Stimulated activated CD8-positive, alpha-beta memory T cell treated with anti-CD3 and anti-CD28 coated beads, Interleukin-15, amount 100 ng/mL, for 1 hour (primary cell): ENCODE measurements at regions not wholly inside any gene's neighbourhood (a gene's known extent, or its start where the extent isn't known, plus 50 kb on each side); places are given as distances from the start of the nearest gene placed in this dataset.

ENCODE experiments used
- DNase-seq: peaks from one replicate; pipeline ENCODE4 v3.0.0-alpha.2; 2020; ENCODE audit warnings: low read depth

DNA sequence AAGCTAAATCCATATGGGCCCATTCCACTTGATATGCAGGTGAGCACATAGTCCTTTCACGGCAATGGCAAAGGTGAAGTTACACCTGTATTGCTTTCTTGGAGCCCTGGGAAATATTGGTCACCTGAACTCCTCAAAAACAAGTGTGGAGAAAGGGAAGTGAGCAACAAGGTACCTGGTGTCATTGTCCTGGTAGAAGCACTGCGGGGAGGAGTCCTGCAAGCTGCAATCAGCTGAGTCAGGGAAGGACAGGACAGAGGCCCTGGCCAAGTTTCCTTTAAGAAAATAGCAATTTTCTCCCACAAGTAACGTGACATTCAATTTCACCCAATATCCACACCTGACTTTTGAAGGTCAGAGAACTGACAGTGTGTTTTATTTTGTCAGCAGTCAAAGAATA is 389.1 kb downstream of the IRS2 start:
- no peak for DNase-seq

DNA sequence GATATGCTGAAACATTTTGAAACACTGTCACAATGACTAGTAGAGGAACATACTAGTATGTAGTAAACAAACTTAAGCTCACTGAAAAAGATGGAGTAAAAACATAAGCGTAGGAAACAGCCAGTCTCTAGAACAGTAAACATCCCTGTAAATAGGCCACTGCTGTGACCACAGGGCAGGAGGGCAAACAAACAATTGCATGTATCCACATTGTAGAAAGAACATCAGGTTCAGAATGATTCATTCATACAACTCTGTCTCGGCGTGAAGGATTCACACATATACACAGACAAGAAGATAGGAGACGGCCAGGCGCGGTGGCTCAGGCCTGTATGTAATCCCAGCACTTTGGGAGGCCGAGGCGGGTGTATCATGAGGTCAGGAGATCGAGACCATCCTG is 390.1 kb downstream of the IRS2 start:
- DNase-seq, result no peak

DNA sequence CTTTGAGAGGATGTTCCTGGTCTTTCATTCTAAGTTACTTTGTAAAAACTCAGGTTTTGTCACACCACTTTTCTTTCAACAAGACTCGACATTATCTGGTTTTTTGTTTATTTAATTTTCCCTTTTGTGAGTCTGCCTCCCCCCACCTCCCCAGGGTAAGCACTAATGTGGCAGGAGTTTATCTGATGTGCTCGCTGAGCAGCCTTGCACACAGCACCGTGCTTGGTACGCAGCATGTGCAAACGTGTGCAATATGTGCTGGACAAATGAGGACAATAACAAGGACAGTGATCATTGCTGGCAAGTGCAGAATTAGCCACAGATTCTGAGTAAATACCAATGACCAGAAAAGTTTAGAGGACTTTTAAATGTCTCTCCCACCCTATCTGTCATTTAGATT is 391.4 kb downstream of the IRS2 start:
- DNase-seq, result no peak

DNA sequence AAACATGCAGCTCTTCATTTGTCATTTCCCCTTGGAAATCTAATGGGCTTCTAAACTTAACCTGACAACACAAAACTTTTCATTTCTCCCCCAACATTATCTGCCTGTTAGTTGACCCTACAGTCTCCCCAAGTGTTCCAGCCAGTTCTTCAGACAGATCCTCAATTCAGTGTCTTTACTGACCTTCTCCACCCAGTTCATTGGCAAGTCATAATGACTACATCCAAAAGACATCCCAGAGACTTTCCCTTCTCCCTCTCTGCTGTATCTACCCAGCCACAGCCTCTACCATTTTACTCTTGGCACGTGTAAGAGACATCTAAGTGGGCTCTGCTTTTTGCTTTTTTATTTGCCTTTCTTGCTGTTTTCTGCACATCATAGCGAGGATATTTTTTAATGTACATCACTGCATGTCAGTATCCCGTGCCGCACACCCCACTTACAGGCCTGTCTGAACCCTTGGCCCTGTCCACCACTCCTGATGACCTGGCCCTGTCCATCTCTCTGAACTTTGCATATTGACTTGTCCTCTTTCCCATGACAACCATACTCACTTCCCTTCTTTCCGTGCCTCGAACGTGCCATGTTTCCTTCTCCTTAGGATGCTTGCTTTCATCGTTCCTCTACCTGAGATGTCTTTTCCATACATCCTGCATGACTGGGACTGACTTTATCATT is 391.9 kb downstream of the IRS2 start:
- DNase-seq, result no peak

DNA sequence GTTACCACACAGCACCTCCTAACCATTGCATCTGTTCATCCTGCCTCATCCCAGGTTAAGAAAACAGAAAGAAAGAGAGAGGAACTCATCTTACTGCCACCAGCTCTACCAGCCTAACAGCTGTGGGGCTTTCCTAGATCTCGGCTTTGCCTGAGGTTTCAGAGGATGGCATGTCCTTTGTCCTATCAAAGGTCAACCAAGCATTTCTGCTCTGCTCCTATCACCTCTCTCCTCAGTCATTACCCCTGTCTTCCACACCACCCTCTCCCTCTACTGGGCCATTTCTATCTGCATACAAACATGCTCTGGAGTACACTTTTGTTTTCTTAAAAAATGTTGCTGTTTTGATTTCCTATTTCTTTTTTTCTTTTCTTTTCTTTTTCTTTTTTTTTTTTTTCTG is 393.3 kb downstream of the IRS2 start:
- DNase-seq, result no peak

DNA sequence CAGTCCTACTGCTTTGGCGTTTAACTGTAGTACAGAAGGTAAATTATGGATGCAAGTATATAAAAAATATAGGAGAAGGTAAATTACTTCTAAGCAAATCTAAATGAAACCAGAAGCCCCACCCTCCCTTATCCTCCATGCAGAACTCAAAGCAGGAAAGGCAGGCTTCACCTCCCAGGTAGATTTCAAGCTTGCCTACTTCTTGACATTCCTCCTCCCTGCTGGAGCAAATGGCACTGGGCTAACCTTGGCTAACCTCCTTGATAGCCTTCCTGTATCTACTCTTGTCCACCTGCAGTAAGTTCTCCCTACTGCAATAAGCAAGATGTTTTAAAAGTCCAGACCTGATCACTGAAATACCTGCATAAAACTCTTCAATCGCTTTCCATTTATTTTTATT is 396.0 kb downstream of the IRS2 start:
- no peak for DNase-seq

GRCh38 chr13:109389892-109390345 is 396.5 kb downstream of the IRS2 start:
- no peak for DNase-seq

DNA sequence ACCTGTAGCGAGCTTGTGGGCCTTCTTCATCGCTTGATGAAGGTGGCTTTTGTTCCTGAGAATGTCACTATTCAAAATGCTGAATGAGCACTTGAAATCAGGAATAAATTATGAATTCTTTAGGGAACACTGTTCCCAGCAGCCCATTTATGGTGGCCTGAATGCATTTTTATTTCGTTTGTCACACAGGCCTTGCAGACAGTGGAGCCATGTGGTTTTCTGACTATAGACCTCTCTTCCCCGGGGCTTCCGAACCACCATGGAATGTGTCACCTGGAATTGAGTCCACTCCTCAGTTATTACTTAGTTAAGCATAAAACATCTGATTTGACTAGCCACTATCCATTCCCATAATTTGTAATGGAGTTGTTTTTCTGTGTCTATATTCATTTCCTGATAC is 396.9 kb downstream of the IRS2 start:
- no peak for DNase-seq

- DNase-seq, result no peak
Measured at GRCh38 chr13:109387471-109387870, 398.9 kb downstream of the IRS2 start.

DNA sequence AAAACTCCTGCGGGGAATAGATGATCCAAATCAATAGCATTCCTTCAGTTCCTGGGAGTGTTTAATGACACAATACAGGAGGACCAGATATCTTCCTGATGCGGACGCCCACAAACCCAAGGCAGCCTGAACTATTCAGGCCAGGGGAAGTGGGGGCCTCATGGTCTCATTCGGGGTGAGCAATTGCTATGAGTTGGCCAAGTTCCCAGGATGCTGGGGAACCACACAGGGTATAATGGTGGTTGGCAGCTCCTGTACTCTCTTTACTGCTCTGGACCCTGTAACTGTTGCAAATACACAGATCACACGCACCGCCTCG is 401.2 kb downstream of the IRS2 start:
- no peak for DNase-seq

DNA sequence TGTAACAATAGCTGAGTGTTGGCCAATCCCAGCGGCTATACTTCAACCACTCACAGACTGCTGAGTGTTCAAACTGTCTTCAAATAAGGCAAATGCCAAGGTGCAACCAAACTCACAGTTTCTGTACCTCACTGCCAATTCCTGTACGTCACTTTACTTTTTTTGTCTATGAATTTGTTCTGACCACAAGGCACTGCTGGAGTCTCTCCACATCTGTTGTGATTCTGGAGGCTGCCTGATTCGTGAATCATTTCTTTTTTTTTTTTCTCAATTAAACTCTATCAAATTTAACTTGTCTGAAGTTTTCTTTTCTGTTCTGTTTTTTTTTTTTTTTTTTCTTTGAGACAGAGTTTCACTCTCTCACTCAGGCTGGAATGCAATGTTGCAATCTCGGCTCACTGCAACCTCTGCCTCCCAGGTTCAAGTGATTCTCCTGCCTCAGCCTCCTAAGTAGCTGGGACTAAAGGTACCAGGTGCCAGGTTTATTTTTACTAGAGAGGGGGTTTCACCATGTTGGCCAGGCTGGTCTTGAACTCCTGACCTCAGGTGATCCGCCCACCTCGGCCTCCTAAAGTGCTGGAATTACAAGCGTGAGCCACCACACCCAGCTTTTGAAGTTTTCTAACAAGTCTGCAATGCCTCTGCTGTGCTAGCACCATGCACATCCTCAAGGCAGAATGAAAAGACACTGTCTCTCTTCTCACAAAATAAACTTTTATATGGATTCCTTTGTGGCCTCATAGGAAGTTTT is 401.7 kb downstream of the IRS2 start:
- no peak for DNase-seq

DNA sequence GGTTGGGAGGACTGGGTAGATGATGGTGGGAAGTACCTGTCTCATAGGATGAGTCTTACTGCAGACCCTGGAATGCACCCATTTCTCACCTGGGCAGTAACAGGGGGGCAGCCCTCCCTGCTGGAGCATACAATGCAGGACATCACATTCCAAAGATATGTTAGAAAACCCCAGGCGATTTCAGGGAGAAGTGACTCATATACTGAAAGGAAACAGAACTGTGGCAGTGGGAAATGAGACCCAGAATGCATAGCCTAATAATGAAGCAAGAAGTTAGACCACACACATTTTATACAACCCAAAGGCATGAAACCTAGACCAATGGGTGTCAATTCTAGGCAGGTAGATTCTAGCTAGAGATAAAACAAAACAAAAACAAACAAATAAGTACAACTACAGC is 402.7 kb downstream of the IRS2 start:
- DNase-seq, result no peak

DNA sequence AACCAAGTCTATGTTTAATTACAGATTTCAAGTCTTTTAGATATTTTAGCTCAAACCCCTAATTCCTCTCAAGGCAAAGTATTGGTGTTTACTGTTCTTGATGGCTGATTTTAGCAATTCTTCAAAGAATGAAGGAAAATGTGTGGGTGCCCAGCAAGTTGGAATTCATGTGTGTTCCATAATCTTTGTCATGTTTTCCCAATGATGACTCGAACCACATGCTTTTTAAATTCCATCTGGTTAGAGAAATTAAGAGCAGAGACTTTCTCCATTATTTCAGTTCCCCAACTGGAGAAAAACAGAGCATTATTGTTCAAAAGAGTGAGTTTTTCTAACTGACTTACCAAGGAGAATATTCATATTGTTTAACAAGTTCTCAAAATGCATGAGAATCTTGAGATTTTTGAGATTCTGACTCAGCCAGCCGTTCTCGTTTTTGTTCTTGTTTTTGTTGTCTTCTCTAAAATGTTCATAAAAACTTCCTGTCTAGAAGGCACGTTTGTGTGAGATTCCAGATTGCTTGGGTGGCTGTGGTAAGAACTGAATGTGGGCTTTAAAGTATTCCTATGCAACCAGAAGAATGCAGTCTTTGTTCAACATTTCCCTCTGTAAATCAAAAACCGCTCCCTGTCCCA is 404.7 kb downstream of the IRS2 start:
- no peak for DNase-seq

DNA sequence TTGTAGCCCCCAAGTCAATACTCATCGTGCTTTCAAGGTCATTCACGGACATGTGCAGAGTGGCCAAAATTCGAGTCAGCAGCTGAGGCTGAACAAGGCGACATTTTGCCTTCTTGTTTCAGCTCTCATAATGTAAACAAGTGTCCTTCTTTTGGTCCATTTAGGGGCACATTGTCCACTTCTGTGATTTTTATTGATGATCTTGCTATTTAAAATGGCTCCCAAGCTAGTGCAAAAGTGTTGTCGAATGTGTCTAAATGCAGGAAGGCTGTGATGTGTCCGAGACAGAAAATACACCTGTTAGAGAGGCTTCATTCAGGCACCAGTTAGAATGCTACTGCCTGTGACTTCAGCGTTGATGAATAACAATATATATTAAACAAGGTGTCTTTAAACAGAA is 405.9 kb downstream of the IRS2 start:
- no peak for DNase-seq

GRCh38 chr13:109379930-109380329 is 406.5 kb downstream of the IRS2 start:
- no peak for DNase-seq

DNA sequence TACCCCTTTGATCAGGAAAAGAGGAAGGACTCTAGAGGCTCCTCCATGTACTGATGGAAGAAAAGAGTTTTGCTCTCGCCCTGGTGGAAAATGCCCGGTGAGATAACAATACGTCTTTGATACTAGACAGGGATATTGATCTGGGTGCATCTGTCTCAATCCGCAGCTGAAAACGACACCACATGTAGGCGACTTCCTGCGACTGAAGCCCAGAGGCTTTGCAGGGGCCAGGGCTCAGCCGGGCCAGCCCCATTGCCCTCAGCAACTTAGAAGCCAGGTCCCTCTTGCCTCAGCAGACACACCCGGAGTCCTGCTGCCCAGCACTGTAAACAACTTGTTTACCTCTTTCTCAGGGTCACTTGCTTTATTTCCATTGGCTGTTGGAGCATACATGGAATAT is 409.4 kb downstream of the IRS2 start:
- no peak for DNase-seq

- DNase-seq, result no peak
Measured at GRCh38 chr13:109374609-109375200, 411.7 kb downstream of the IRS2 start.

GRCh38 chr13:109372666-109373065 is 413.7 kb downstream of the IRS2 start:
- DNase-seq, result no peak

DNA sequence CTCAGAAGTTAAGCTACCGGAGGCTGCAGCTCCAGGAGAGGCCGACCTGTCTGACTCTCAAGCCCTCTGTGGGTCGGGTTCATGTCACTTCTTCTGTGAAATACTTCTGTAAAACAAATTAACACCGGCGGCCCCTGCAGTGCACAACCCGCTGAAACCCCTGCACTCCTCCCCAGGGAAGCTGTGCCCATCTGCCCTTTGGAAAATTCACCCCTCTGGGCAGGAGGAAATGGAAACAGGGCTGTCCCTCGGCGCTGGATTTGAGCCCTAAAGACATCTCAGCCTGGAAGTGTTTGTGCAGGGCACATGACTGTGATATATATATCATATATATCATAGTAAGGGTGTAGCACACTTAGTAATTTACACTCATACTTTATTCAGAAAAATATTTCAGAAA is 415.3 kb downstream of the IRS2 start:
- no peak for DNase-seq

- DNase-seq, result no peak
Measured at GRCh38 chr13:109370496-109370895, 415.9 kb downstream of the IRS2 start.

DNA sequence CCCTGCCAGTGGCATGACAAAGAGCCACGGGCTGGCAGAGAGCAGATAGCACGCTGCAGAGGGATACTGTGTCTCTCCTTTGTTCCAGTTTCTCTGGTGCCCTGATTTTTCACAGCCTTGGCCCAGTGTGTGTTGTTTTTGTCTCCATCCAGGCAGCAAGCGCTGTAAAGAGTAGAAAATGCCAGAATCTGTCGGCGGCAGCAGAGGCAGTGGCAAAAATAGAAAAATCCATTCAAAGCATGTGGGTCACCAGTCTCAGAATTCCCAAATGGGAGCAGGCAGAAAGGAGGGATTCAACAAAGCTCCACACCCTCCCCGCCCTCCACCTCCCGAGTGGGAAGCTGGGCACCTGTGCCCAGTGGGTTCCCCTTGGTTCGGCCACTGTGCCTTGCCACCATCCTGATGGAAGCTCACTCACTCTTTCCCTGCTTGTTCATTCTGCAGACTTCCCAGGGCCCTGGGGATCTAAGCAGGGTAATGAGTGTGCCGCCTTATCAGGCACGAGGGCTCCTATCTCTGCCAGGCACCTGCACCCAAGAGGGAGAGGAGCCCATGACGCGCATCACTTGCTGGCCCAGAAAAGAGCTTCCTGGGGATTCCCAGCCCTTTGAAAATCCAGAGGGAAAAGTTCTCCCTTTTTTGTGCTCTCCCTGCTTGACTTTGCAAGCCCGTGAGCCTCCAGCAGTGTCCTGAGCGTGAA is 416.9 kb downstream of the IRS2 start:
- DNase-seq, result no peak

- DNase-seq, result no peak
Measured at GRCh38 chr13:109368230-109368629, 418.2 kb downstream of the IRS2 start.

DNA sequence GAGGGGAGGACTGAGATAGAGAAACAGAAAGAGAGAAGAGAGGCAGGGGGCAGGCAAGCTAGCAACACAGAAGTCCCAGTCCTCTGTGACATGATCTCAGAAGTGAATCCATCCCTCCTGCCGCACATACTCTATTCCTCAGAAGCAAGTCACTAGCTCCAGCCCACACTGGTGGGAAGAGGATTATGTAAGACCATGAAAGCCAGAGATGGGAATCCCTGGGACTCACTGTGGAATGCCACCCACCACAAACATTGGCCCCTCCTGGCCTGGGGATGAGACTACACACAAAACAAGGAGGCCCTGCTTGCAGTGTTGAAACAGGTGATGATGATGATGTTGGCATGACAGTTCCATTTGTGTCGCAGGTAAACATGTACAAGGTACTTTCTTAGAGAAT is 419.9 kb downstream of the IRS2 start:
- DNase-seq, result no peak
